HT1080 (cell line): ENCODE measurements at regions not wholly inside any gene's neighbourhood (a gene's known extent, or its start where the extent isn't known, plus 50 kb on each side); places are given as distances from the start of the nearest gene placed in this dataset.

ENCODE experiments used
- DNase-seq: peaks from one replicate; pipeline ENCODE4 v3.0.0-alpha.2; 2015; ENCODE audit warnings: low read depth

DNA sequence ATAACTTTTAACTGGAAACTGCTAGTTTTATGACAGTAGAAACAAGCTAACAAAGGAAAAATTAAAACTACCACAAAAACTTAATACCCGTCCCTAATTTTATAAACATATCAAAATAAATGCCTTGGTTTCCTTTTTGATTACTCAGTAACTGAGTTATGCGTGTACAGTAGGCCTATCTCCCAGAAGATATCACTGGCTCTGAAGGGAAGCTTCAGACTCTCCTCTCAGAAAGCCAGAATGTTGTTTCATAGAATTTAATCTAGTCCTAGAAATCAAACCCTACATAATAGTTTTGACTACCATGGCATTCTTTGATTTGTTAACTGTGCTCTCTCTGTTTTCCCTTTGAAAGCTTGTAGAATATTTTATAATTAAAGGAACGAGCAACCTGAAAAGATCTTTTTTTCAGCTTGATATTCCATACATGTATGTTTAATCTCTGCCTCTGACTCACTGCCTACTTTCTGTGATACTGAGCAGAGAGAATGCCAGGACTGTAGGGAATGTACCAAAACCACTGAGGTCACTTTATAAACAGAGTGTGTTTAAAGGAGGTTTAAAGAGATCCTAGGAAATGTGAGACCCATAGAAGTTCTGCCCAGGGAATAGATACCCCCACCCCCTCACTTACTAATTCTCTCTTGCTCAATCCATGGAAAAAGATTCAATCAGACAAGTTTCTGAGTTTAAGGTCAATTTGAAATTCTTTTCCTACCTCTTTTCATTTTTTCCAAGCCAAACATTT is 311.5 kb downstream of the HDGFL1 start:
- peak; percentile 93 for DNase-seq

- DNase-seq: no peak
Measured at GRCh38 chr6:22882581-22882980, 313.2 kb downstream of the HDGFL1 start.

DNA sequence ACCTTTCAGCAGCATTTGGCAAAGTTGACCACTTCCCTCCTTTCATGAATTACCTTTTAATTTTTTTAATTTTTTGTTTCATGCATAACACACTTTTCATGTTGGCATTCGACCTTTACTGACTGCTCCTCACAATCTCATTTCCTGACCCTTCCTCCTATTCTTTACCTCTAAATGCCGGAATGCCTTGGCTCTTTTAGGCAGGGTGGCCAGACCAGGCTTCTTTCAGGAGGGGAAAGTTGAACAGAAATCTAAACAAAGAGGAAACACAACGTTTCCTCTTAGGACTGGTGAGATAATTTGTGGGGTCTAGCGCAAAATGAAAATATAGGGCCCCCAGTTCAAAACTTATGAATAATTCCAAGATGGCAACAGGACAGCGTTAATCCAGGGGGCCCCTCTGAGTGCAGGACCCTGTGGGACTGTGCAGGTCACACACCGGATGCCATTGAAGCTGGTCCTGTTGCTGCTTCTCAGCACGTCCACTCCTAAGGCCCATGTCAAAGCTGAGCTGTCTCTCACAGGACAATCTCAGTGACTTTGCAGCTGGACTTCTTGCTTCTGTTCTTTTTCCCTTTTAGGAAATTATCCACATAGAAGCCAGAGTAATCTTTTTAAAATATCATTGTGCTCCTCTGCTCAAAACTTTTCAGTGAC is 313.8 kb downstream of the HDGFL1 start:
- no peak for DNase-seq

DNA sequence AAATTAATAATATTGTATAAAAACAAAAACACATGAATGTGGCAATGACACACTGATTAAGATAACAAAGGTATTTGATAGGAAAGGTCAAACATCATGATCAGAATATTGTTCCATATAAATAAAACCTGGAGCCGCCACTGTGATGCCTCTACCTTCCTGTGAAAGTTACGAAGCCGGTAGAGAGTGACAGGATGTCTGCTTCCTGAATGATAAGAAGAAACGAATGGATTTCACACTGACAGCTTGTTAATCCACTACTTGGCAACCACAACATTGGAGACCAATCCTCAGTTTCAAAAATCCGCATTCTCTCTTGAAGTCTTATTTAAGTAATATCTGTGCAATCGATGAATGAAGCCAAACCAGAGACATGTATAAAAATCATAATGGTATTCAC is 315.1 kb downstream of the HDGFL1 start:
- no peak for DNase-seq

GRCh38 chr6:22886650-22887581 is 317.6 kb downstream of the HDGFL1 start:
- peak; percentile 42 for DNase-seq

DNA sequence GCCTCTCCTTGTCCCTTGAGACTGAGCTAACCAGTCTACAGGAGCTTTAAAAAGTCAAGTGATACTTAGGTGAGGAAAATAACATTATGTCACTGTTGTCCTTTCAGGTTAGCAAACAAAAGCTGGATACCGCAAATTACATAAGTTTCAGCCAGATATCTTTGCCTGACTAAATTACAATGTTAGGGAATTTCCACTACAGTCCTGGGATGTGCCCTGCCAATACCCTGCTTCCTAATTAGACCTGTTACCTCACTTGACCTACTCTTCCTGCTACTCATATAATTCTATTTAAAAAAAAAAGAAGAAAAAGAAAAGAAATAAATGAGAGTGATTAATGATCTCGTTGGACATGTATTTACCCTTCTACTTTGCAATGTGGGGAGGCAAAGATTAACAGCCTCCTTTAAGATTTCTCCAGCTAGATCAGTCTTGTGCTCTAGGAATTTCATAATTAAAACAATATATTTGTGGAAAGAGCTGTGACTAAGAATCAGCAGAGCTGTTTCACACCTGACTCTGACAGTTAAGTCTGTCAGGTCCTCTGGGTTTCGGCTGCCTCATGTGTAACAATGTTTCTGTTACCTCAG is 318.9 kb downstream of the HDGFL1 start:
- no peak for DNase-seq

DNA sequence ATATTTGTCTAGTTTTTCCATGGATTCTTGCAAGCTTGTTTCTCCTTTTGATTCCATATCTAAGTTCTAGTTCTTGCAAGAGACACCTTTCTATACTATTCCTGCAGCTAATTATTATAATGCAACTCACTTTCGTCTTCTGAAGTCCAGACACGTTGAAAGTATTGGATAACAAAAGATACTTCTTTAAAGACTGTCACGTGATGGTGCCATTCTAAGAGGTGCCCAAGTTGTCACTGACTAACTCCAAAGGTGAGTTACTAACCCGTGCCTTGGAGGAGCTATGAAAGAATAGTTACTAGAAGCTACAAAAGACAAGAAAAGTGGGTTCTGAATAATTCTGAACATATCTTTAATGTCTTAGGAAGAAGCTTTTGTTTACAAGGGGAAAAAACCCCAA is 322.6 kb downstream of the HDGFL1 start:
- DNase-seq: no peak

DNA sequence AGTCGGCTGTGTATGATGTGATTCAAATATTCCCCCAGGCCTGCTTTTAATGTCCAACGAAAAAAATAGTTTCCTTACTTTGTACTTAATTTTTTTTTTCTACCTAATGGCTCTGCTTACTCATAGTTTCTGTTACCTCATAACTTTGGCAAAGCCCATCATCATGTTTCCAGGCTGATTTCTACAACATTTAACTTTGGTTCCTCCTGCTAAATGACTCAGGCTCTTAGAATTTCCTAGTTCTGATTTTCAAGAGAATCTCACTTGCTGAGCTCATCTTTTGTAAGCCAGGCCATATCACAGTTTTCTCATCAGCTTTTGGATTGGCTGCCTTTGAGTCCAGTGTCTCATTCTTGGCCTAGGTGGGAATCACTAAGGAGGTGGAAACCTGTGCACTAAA is 323.1 kb downstream of the HDGFL1 start:
- DNase-seq: peak; percentile 92

GRCh38 chr6:22896696-22897095 is 327.3 kb downstream of the HDGFL1 start:
- no peak for DNase-seq

- DNase-seq: no peak
Measured at GRCh38 chr6:22899426-22899825, 330.1 kb downstream of the HDGFL1 start.

DNA sequence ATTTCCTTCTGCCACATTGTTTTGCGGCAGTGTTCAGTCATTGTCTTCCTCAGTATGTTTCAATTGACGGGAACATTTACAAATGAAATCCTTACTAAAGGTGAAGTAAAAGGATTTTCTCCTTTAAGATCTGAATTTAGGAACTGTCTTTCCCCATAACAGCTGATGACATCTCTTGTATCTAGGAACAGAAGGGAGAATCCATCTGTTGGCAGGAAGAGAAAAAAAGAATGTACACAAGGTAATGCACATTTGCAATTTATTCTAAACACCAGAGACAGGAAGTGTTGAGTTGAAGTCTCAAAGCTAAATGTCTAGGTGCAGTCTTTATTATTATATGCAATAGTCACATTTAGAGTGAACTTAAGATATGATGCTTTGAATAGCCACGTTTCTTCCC is 334.5 kb downstream of the HDGFL1 start:
- no peak for DNase-seq

- DNase-seq: peak; percentile 32
Measured at GRCh38 chr6:22904431-22904830, 335.1 kb downstream of the HDGFL1 start.

- DNase-seq: peak; percentile 58
Measured at GRCh38 chr6:22906091-22906549, 336.8 kb downstream of the HDGFL1 start.

- DNase-seq: no peak
Measured at GRCh38 chr6:22907085-22907484, 337.7 kb downstream of the HDGFL1 start.

- no peak for DNase-seq
Measured at GRCh38 chr6:22910370-22910769, 341.0 kb downstream of the HDGFL1 start.

- no peak for DNase-seq
Measured at GRCh38 chr6:22913612-22914011, 344.2 kb downstream of the HDGFL1 start.

- no peak for DNase-seq
Measured at GRCh38 chr6:22917344-22917743, 348.0 kb downstream of the HDGFL1 start.

GRCh38 chr6:22921828-22922227 is 352.5 kb downstream of the HDGFL1 start:
- DNase-seq: no peak

- no peak for DNase-seq
Measured at GRCh38 chr6:22925304-22925835, 356.0 kb downstream of the HDGFL1 start.

DNA sequence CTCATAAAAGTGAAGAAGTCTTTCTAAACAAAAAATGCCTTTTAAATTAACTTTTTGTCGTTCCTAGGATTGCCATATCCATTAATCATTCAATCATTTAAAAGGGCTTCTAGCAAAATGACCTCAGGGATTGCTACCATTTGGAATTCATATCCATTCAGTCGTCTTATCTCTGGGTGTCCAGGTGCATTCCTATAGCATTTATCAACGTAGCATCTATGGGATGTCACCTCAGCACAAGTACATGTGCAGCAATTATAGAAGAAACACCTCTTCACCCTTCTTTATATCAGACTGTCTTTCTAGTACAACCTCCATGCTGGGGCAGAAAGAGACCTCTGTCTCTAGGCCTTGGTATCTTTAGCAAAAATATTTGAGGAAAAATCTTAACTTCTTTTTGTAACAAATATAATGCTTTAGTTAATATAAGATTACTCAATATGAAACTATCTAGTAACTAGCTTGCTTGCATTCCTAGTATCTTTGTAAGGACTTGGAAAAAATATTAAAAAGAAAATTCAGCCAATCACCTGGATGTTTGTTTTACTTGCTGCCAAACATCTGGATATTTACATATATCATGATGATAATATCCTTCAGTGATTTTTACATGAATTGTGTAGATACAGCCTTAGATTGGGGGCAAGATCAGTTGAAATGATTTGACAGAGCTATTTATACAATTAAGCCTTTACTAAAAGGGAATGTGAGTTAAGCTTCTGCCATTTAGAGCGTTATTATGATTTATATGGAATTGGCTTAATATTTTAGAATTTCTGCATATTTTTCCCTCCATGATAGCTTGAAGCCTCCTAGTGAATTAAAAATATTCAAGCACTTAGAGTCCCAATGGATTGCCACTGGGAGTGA is 356.8 kb downstream of the HDGFL1 start:
- no peak for DNase-seq
